Neuronal stem cell (in vitro differentiated cells): ENCODE measurements at regions not wholly inside any gene's neighbourhood (a gene's known extent, or its start where the extent isn't known, plus 50 kb on each side); places are given as distances from the start of the nearest gene placed in this dataset.

Experiments
- DNase-seq: peaks from one replicate; pipeline ENCODE4 v3.0.0-alpha.2; 2013; ENCODE audit warnings: low spot score
- H2AFZ ChIP-seq: one replicate; pipeline ENCODE4 v1.6.1; 2013; ENCODE audit warnings: mild to moderate bottlenecking, low read length, inconsistent platforms
- H2AK5ac ChIP-seq: 2 replicates; pipeline ENCODE4 v1.6.1; 2013; ENCODE audit warnings: low read depth, mild to moderate bottlenecking, inconsistent platforms, low read length, moderate library complexity, mixed read lengths
- H2BK120ac ChIP-seq: 2 replicates; pipeline ENCODE4 v1.6.1; 2013; ENCODE audit warnings: low read depth, mild to moderate bottlenecking, inconsistent platforms, low read length, moderate library complexity, mixed read lengths
- H2BK12ac ChIP-seq: one replicate; pipeline ENCODE4 v1.6.1; 2013; ENCODE audit warnings: low read length, inconsistent platforms
- H2BK15ac ChIP-seq: 2 replicates; pipeline ENCODE4 v1.6.1; 2013; ENCODE audit warnings: mild to moderate bottlenecking, low read length, inconsistent platforms, mixed read lengths
- H2BK5ac ChIP-seq: one replicate; pipeline ENCODE4 v1.6.1; 2013; ENCODE audit warnings: inconsistent platforms, mild to moderate bottlenecking, low read length, moderate library complexity
- H3K14ac ChIP-seq: one replicate; pipeline ENCODE4 v1.6.1; 2013; ENCODE audit warnings: low read length, inconsistent platforms
- H3K18ac ChIP-seq: 2 replicates; pipeline ENCODE4 v1.6.1; 2013; ENCODE audit warnings: low read length, inconsistent platforms
- H3K23ac ChIP-seq: 2 replicates; pipeline ENCODE4 v1.6.1; 2013; ENCODE audit warnings: low read depth, mild to moderate bottlenecking, mixed read lengths, low read length, inconsistent platforms; ENCODE audit not compliant: poor library complexity
- H3K27ac ChIP-seq: replicated peaks from 3 replicates; pipeline ENCODE4 v1.5.1; 2013; ENCODE audit warnings: low read length, inconsistent platforms
- H3K27me3 ChIP-seq, 3 experiments: 2 replicates each; pipeline ENCODE4 v1.6.1; 2013; ENCODE audit warnings: low read length in 3 of 3, mild to moderate bottlenecking in 2 of 3, inconsistent platforms in 1 of 3, low read depth in 1 of 3, mixed read lengths in 1 of 3, moderate library complexity in 1 of 3; ENCODE audit not compliant: control insufficient read depth in 3 of 3, insufficient read depth in 3 of 3
- H3K36me3 ChIP-seq, 2 donors: replicated peaks in 1 of 2; 2 replicates each; pipeline ENCODE4 v1.6.1; 2013; ENCODE audit warnings: low read length in 2 of 2; ENCODE audit not compliant: control insufficient read depth in 2 of 2, insufficient read depth in 2 of 2
- H3K4ac ChIP-seq: 2 replicates; pipeline ENCODE4 v1.6.1; 2013; ENCODE audit warnings: inconsistent platforms, mild to moderate bottlenecking, low read length, moderate library complexity
- H3K4me1 ChIP-seq, 2 donors: 1 replicate in 1 of 2; 2 replicates in 1 of 2; pipeline ENCODE4 v1.6.1; 2013; ENCODE audit warnings: low read length in 2 of 2, low read depth in 1 of 2; ENCODE audit not compliant: control insufficient read depth in 2 of 2, insufficient read depth in 1 of 2
- H3K4me2 ChIP-seq: one replicate; pipeline ENCODE4 v1.6.1; 2013; ENCODE audit warnings: mild to moderate bottlenecking, low read length, inconsistent platforms; ENCODE audit not compliant: insufficient read depth, poor library complexity, severe bottlenecking
- H3K4me3 ChIP-seq, 2 donors: 2 replicates each; pipeline ENCODE4 v1.5.1; 2013; ENCODE audit warnings: low read length in 2 of 2, mild to moderate bottlenecking in 2 of 2, inconsistent platforms in 1 of 2, moderate library complexity in 1 of 2
- H3K79me1 ChIP-seq: one replicate; pipeline ENCODE4 v1.6.1; 2013; ENCODE audit warnings: low read depth, mild to moderate bottlenecking, inconsistent platforms, low read length, moderate library complexity
- H3K9ac ChIP-seq: one replicate; pipeline ENCODE4 v1.6.1; 2013; ENCODE audit warnings: mild to moderate bottlenecking, low read depth, low read length, inconsistent platforms; ENCODE audit not compliant: poor library complexity
- H3K9me3 ChIP-seq, 2 donors: replicated peaks in 1 of 2; 2 replicates each; pipeline versions ENCODE3 to v1.6.1; 2013; ENCODE audit warnings: low read length in 2 of 2, mild to moderate bottlenecking in 2 of 2, inconsistent platforms in 1 of 2, low read depth in 1 of 2, mixed read lengths in 1 of 2, moderate library complexity in 1 of 2; ENCODE audit not compliant: control insufficient read depth in 2 of 2, insufficient read depth in 1 of 2
- H4K8ac ChIP-seq: one replicate; pipeline ENCODE4 v1.6.1; 2013; ENCODE audit warnings: low read depth, mild to moderate bottlenecking, inconsistent platforms, low read length, moderate library complexity
- H4K91ac ChIP-seq: one replicate; pipeline ENCODE4 v1.6.1; 2013; ENCODE audit warnings: low read length, low read depth, mild to moderate bottlenecking, inconsistent platforms; ENCODE audit not compliant: poor library complexity
- WGBS, 2 donors: extraction: QIAGEN DNeasy Blood & Tissue Kit; methylation state at CpG; one replicate each; pipeline ENCODE4 v1.1.7; 2013; ENCODE audit warnings: missing lambda C conversion rate in 2 of 2, mixed read lengths in 1 of 2; ENCODE audit not compliant: insufficient read length in 2 of 2, insufficient replicate concordance in 1 of 2; ENCODE audit errors: extremely low coverage in 2 of 2; 5-methylcytosine and 5-hydroxymethylcytosine counted together

- peaks cover 18% of the 10 kb centered on the region for H3K79me1 ChIP-seq
- no peak overlapping the region for H2AK5ac ChIP-seq
- H3K4me1 ChIP-seq: peaks cover 20 to 21% of the 10 kb centered on the region in 2 donors
- no peak overlapping the region for H3K4ac ChIP-seq
- peak overlapping the region; percentile 5 for H3K9ac ChIP-seq
- peaks cover 11 to 21% of the 10 kb centered on the region in 2 donors for H3K9me3 ChIP-seq
- H3K36me3 ChIP-seq: peaks cover 20 to 79% of the 10 kb centered on the region in 2 donors
- no peak overlapping the region for H2BK12ac ChIP-seq
- H2BK15ac ChIP-seq: no peak overlapping the region
- H3K14ac ChIP-seq: no peak overlapping the region
- no peak overlapping the region for H3K27ac ChIP-seq
- no peak overlapping the region for H3K18ac ChIP-seq
- no peaks in the 10 kb centered on the region for H3K27me3 ChIP-seq
- H2BK5ac ChIP-seq: no peak overlapping the region
- no CpG with 5 or more reads among the region's 2 CpGs for WGBS, 2 donors
- no peak overlapping the region for H3K4me2 ChIP-seq
- no peak overlapping the region for H3K4me3 ChIP-seq
- H2BK120ac ChIP-seq: no peak overlapping the region
- no peak for DNase-seq
- H3K23ac ChIP-seq: no peak overlapping the region
- no peak overlapping the region for H4K91ac ChIP-seq
- H2AFZ ChIP-seq: no peak overlapping the region
- H4K8ac ChIP-seq: peak overlapping the region; percentile 49
Measured at GRCh38 chr2:120929829-120930228, 194.2 kb downstream of the GLI2 start.

GRCh38 chr2:120930236-120930635, 194.6 kb downstream of the GLI2 start:
- no peak overlapping the region for H2AFZ ChIP-seq
- H3K79me1 ChIP-seq: peaks cover 18% of the 10 kb centered on the region
- DNase-seq: no peak
- peaks cover 20 to 80% of the 10 kb centered on the region in 2 donors for H3K36me3 ChIP-seq
- H3K4me3 ChIP-seq: no peak overlapping the region
- no peak overlapping the region for H4K8ac ChIP-seq
- H3K9ac ChIP-seq: peak overlapping the region; percentile 5
- no peak overlapping the region for H2BK120ac ChIP-seq
- H3K27me3 ChIP-seq: no peaks in the 10 kb centered on the region
- no peak overlapping the region for H3K4me2 ChIP-seq
- no peak overlapping the region for H2BK5ac ChIP-seq
- peaks cover 21 to 23% of the 10 kb centered on the region in 2 donors for H3K4me1 ChIP-seq
- WGBS, 2 donors: no CpG with 5 or more reads among the region's 10 CpGs
- no peak overlapping the region for H2BK12ac ChIP-seq
- no peak overlapping the region for H3K4ac ChIP-seq
- H3K18ac ChIP-seq: peak overlapping the region; percentile 16
- H3K14ac ChIP-seq: no peak overlapping the region
- peak overlapping the region; percentile 13 for H3K23ac ChIP-seq
- peaks cover 11 to 21% of the 10 kb centered on the region in 2 donors for H3K9me3 ChIP-seq
- H3K27ac ChIP-seq: no peak overlapping the region
- H4K91ac ChIP-seq: no peak overlapping the region
- H2BK15ac ChIP-seq: no peak overlapping the region
- H2AK5ac ChIP-seq: no peak overlapping the region

GRCh38 chr2:120930864-120931263, 195.2 kb downstream of the GLI2 start:
- Histone ChIP-seq H3K14ac (no peak overlapping the region), H3K4ac (no peak overlapping the region), H4K91ac (no peak overlapping the region), H2AK5ac (no peak overlapping the region), H3K23ac (peak overlapping the region; percentile 13), H3K9me3 (peaks cover 11 to 21% of the 10 kb centered on the region in 2 donors), H2BK12ac (no peak overlapping the region), H3K27me3 (no peaks in the 10 kb centered on the region), H3K4me2 (no peak overlapping the region), H3K79me1 (peaks cover 18% of the 10 kb centered on the region), H2AFZ (no peak overlapping the region), H2BK5ac (no peak overlapping the region), H3K27ac (no peak overlapping the region), H3K4me3 (no peak overlapping the region), H2BK120ac (no peak overlapping the region), H4K8ac (no peak overlapping the region), H3K18ac (peak overlapping the region; percentile 34), H3K36me3 (peaks cover 20 to 85% of the 10 kb centered on the region in 2 donors), H2BK15ac (no peak overlapping the region), H3K9ac (no peak overlapping the region), H3K4me1 (peaks cover 21 to 29% of the 10 kb centered on the region in 2 donors)
- WGBS, 2 donors: no CpG with 5 or more reads among the region's 3 CpGs
- no peak for DNase-seq

GRCh38 chr2:120932472-120932871, 196.8 kb downstream of the GLI2 start:
- Histone ChIP-seq H2BK15ac (no peak overlapping the region), H3K14ac (no peak overlapping the region), H3K18ac (no peak overlapping the region), H2AFZ (no peak overlapping the region), H3K4me1 (peaks cover 21 to 38% of the 10 kb centered on the region in 2 donors), H3K4ac (no peak overlapping the region), H2BK5ac (no peak overlapping the region), H2AK5ac (no peak overlapping the region), H2BK12ac (no peak overlapping the region), H3K36me3 (peaks cover 17 to 90% of the 10 kb centered on the region in 2 donors), H3K79me1 (peaks cover 18% of the 10 kb centered on the region), H4K8ac (no peak overlapping the region), H3K4me2 (no peak overlapping the region), H3K9ac (no peak overlapping the region), H3K27me3 (no peaks in the 10 kb centered on the region), H4K91ac (no peak overlapping the region), H2BK120ac (no peak overlapping the region), H3K4me3 (no peak overlapping the region), H3K9me3 (peaks cover 11 to 21% of the 10 kb centered on the region in 2 donors), H3K27ac (no peak overlapping the region), H3K23ac (no peak overlapping the region)
- DNase-seq: no peak
- WGBS, 2 donors: no CpG with 5 or more reads among the region's 7 CpGs
